Stimulated activated naive CD4-positive, alpha-beta T cell (primary cell): ENCODE measurements at regions not wholly inside any gene's neighbourhood (a gene's known extent, or its start where the extent isn't known, plus 50 kb on each side); places are given as distances from the start of the nearest gene placed in this dataset.
A peak's percentile ranks its signal among the peaks of the same experiment; 100 is the strongest.

Source experiments
- DNase-seq, 6 experiments: peaks; one replicate each; lab custom pipeline; 2025; lab: John Stamatoyannopoulos, UW

DNA sequence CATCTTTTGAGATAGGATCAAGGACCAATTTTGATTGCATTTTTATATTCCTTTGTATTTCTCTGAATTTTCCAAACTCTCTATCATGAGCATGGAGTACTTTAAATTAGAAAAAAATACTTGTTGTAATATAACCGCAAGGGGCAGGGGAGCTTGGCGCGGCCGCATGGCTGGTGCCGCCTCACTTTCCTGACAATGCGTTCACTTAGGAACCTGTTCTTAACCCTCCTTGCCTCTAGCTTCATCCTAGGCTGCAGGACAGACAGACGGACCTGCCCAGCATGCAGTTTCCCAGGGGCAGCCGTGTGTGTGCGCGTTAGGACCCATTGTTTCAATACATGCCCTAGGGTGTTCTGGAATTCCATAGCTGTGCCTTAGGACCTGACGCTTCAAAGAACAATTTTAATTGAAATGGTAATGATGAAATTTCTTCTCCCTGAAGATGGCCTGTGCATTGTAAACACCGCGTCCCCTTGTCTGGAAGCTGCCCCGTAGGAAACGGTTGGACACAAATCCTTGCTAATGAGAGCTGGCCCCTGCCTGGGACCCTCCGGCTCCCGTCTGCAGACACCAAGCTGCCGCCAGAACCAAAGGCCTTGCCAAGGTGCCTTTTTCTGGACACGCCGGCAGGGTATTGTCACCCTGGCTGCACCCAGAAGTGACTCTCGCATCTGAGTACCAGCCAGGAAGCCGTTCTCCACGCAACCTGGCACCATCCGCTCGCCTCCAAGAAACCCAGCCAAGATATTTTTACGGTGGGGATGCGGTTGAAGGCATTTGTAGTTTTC lies 466.4 kb downstream of the NPHP4 start:
- no peak for DNase-seq

DNA sequence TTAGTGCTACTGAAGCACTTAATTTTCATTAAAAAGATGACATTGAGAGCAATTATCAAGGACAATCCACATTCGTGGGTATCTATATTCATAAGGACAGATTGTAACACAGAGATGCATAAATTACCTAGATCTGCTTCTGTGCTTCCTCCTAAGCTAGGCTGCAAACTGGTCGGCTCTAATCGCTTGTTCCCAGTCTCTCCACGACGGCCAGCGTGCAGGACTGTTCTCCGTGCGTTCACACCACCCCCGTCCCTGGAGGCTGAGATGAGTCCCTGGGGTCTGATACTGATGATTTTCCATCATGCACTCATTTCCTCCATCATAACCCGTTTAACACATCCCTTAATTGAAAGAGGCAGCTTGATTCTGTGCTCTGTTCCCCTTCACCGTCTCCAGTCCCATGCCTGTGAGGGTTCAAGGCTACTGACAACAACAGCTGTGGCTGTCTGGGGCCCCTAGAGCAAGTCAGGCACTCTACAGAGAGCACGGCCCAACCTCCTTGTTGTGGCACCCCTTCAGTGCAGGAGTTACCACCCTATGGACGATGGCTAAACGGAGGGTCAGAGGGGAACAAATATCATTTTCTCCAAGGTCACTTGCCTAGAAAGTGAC lies 469.6 kb downstream of the NPHP4 start:
- no peak for DNase-seq

DNA sequence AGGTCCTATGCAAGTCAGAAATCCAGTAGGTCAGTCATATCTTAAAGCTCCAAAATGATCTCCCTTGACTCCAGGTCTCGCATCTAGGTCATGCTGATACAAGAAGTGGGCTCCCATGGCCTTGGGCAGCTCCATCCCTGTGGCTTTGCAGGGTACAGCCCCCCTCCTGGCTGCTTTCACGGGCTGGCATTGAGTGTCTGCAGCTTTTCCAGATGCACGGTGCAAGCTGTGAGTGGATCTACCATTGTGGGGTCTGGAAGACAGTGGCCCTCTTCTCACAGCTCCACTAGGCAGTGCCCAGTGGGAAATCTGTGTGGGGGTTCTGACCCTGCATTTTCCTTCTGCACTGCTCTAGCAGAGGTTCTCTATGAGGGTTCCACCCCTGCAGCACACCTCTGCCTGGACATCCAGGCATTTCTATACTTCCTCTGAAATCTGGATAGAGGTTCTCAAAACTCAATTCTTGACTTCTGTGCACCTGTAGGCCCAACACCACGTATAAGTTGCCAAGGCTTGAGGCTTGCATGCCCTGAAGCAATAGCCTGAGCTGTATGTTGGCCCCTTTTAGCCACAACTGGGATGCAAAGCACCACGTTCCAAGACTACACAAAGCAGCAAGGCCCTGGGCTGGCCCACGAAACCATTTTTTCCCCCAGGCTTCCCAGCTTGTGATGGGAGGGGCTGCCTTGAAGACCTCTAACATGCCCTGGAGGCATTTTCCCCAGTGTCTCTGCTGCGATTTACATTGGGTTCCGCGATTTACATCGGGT lies 472.7 kb downstream of the NPHP4 start:
- DNase-seq, result no peak

DNA sequence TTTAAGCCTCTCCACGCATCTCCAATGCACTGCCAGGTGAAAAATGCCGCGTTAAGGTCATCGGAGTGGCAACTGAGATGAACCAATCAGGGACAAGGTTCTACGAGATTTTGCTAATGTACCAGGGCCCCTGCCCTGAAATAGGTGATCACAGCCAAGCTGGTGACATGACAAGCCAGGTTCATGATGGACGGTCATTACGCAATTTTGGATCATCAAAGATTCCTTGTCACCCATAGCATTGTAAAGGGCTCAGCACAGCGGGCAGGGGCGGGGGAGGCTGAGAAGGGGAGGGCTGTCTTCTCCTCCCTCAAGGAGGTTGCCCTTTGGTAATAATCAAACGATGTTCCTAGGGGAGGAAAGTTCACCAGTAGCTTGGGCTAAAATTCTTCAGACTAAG lies 475.5 kb downstream of the NPHP4 start:
- DNase-seq, result no peak

DNA sequence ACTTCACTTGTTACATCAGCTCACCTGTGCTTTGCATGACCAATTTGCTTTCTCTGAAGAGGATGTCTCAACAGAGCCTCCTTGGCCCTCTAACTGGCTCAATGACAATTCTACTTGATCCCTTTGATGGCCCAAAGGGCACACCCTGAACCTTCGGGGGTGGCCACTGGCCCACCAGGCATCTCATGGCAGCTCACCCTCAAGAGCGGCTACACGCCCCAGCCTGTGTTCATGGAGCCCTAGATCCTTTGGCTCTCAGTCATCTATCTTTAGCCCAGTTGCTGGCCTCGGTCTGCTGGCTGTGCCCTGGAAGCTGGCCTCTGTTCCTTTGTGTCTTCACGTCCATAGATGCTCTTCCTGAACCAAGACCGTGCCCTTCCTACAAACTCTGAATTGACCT lies 476.7 kb downstream of the NPHP4 start:
- DNase-seq, result no peak

DNA sequence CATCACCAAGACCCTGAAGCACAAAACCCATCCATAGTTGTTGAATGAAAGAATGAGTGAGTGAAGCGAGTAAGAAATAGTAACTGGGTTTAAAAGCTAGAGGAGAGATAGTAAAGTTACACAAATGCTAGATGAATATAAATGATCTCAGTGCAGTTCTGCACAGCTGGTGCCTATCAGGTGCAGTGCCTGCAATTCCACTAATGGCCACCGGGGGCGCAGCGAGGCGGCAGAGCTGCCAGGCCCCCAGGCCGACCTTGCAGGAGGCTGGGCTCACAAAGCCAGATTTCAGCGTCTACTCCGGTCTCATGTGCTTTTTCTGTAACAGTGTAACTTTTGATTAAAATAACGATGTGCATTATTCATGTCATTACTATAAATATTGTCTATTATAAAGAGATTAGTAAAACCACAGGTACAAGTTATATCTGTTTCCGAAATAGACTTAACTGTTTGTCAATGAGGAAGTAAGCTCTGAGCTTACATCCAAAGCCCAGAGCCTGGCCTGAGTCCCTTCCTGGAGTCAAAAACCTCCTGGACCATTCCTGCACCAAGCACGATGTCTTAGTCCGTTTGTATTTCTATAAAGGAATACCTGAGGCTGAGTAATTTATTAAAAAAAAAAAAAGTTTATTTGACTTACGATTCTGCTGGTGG lies 477.6 kb downstream of the NPHP4 start:
- DNase-seq, result peak; percentile 12 to 65 (median 42)

DNA sequence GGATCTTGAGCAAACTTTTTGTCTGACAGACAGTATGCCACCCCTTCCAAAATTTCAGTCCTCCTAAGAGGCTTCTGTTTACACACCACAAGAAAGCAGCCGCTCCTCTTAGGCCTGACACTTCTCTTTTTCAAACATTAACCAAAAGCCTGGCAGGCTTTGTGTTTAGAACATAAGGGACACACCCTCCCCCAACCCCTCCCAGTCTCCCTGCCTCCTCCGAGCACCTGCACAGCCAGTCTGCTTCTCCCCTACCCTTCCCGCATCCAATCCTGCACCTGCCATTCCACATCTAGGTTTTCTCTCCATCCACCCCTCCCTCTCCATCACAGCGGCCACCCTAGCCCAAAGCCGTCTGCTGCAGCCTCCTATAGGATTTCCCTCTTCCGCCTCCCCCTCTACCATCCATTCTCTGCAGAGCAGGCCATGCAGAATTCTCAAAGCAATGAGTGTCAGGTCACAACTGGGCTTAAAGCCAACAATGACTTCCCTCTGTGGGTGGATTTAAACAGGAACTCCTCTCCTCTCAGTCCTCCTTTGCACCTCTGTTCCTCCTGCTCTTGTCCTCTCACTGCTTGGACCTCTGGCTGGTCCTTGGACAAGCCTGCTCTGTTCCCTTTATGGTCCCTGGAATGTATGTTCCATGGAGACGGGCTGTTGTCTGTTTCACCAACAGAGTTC lies 478.2 kb downstream of the NPHP4 start:
- no peak for DNase-seq

DNA sequence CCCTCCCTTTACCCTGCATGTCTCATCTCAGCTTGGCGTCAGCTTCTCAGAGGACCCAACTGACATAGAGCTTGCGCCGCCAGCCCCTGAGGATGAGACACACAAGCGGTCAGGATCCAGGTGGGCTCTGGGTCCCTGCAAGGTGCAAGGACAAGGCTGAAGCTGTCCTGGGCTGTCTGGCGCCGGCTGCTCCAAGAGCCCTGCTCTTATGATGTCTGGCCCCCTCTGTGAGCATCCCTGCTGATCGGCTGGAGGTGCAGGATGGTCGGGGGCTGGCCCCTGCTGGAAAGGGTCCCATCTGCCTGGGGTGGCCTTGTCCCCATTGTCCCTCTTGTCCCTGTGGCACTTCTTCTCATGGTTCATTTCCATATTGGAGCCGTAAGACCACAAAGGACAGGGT lies 479.0 kb downstream of the NPHP4 start:
- no peak for DNase-seq

DNA sequence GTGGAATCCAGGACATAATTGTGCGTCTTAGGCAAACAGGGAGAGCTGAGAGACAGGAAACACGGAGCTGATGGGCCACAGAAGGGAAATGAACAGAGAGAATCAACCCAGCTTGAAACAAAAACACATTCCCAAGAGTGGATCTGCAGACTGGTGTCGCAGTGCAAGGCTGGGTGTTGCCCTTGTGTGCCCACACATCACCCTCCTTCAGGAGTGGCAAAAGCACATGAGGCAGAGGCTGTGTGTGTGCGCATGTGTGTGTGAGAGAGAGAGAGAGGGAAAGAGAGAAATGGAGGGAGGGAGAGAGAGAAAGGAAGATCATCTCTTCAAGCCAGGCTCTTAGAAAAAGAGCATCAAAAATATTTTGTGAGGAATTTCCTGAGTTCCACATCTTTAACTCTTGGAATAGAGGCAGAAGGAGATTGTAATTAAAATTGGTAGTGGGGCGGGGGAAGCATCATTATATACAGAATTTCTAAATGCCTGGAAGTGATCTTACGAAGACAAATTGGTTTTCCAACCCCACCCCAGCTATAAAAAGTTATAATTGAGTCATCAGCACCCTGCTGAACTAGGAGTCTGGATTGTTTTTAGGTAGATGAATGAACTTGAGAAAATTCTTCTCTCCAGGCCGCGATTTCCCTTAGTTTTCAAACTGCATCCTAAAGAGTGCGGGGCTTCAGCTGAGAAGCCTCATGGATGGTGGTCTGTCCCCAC lies 480.7 kb downstream of the NPHP4 start:
- no peak for DNase-seq

DNA sequence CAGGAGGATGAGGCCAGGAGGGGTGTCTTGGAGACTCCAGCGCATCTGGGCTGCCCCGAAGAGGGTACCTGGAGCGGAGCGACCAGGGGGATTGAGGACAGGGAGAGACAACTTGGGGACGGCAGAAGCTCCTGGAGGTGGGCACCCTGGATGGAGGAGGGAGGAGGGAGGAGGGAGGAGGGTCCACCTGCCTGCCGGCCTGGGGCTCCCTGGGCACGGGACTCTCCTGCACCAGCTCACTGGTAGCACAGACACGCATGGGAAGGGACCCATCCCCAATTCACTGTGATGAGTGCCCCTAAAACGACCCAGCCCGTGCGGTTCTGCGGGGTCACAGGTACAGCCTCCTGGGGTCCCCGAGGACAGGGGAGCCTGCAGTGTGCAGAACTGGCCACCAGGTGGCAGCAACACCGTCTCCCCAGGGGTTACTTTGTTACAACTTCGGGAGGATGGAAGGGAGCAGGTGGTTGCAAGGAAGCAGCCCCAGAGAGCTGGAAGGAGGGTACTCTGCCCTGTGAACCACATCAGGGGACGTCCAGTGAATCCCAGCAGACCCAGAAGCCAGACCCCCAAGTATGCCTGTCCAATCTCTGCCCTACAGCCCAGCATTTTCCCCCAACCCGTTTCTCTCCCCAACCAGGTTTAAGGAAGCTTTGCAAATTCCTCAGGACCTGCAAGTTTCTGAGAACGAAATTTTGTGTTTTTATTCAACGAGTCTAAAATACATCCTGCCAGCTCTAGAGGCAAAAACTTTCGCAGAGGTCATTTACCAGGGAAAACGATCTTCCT lies 482.4 kb downstream of the NPHP4 start:
- peak; percentile 17 to 70 (median 50) for DNase-seq

DNA sequence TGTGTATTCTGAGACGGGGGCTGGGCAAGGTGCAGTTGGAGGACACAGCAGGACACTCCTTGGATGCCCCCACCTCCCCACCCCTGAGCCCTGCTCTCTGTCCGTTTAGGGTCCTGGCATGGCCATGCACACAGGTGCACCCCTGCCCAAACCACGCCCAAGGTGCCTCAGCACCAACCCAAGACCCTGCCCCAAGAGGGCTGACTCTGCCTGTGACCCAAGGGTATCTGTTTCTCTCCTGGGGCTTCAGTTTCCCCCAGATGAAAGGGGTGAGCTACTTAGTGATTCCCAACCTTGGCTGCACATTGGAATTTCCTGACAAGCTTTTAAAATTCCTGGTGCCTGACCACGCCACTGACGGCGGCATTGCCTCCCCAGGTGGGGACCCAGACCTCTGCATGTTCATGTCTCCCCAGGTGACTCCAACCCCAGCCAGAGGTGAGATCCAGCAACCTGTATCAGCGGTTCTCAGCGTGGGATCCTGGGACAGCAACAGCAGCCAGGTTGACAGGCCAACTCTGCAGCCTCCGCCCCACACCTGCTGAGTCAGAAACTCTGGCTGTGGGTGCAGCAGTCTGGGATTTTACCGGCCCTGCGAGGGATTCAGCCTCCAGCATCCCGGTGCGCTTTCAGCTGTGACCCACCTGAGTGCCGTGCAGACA lies 483.4 kb downstream of the NPHP4 start:
- DNase-seq, result no peak

DNA sequence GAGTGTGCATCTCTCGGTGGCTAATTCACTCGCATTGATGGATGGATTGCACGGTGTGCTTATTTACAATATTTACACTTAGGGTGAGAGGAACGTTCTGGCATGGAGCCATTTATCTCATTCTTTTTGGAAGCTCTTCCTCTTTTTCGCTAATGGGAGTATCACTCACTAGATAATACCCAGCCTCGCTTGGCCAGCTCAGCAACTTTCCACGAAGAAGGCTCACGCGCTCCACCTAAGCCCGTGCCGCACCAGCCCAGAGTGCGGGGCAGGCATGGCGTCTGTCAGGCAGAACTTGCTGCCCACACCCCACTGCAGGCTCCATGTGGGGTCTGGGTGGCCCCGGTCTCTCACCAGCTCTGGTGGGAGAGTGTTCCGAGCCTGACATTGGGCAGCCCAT lies 484.9 kb downstream of the NPHP4 start:
- no peak for DNase-seq

DNA sequence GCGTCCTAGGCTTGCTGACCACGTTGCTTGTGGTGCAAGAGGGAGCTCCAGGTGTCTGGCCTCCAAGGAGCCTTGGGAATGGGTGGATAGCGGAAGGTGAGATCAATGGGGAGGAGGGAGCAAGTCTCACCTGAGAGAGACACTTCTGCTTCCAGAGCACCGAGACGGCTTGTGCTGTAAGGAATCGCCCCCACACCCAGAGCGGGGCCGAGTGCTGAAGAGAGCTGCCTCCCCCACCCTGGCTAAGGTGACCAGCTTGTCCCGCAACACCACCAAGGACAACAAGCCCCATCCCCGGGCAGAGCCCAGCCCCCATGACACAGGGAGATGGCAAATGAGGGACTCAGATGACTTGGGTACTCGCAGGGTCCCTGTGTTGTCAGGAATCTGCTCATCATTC lies 485.6 kb downstream of the NPHP4 start:
- no peak for DNase-seq

DNA sequence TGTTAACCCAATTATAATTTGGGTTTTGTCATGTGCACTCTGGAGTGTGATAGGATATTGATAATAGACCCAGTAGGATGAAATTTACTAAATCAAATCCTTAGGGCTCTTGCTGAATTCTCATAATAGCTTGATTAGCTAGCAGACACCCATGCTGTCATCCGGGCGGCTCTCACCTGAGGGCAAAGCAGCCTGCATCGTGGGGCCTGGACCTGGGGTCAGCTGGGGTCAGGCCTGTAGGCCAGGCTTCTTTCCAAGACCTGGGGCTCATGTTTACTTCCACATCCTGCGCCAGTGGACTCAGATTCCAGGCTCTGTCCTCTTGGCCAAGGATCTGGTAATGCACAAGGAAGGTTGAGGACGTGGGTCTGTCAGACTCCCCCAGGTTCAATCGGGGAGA lies 486.3 kb downstream of the NPHP4 start:
- no peak for DNase-seq

DNA sequence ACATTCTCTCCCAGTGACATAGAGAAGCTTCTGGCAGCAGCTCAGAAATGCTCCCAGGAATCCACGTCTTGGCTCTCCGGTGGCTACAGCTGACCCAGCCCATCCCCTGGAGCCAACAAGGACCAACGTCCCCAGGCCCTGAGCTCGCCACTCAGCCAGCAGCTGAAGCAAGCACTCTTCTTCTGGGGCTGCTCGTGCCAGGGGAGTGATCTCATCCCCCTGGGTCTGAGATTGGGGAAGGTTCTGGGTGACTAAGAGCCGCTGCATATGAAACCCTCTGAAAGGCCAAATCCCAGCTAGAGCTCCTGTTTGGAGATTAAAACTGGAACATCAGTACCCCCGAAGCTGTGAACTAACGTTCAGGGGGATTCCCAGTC lies 487.9 kb downstream of the NPHP4 start:
- no peak for DNase-seq

DNA sequence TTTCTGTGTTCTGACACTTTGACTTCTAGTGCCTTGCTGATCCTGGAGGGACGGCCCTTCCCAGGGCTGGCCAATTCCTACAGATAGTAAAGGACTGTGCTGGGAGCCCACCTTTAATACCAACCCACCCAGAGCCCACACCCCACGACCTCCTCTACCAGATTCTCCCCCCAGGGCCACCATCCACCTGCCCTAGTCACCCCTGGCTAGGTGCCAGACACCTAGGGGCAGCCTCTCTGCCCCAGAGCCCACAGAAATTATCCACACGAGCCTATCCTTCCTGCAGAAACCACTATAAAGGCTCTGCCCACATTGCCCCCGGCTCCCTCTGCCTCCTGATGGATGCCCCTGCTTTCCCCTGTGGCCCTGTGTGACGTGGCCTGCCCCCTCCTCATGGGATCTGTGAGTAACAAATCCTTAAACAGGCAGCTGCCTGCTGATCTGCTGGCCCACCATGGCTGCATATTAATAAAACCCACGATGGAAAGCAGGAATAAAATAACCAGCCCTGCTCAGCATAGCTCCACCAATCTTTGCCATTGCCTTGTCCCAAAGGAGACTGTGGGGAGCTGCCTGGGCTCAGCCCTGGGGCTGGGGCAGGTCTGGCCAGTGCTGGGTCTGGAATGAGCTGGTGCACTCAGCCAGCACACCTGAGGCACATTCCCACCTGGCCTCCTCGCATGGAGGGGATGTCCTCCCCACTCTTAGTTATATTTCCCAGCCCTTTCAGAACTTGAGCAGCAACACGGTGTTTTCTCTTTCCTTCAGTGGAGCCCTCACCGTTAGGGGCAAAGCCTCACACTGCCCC lies 488.5 kb downstream of the NPHP4 start:
- no peak for DNase-seq

DNA sequence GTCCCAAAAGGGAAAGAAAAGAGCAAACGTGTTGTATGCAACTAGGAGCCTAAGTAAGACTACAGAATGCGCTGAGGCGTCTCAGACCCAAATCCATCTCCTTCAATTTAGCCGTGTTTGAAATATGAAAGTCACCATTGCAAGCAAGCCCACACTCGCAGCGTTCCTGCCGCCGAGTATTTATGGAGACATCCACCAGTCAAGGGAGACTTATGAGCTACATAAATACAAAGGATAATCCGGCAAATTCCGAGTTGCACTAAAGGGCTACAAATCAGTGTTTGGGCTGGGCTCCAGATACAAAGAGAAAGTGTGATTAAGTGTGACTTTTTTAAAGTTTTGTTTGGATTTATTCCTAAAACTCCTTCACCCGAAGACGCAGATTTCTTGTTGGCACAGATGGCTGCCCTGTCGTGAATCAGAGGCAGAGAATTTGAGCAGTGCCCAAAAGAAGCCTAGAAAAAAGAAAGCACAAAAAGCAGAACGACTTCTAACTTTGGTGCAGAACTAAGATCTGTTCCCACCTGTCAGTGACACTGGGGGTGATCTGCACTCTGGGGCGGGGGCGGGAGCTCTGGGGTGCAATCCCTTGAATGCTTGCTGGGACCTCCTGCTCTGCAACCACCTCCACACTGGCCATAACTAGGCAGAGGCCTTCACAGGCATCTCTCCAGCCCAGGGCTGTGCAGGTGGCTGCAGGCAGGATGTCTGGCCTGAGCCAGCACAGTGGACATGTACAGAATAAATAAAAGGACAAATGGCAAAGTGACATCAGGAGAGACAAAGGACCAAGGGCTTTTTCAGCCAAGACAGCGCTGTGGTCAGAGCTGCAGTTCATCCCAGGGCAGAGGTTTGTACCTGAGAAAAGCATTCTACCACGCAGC lies 489.7 kb downstream of the NPHP4 start:
- DNase-seq, result no peak
